ENCODE measurements at regions not wholly inside any gene's neighbourhood (a gene's known extent, or its start where the extent isn't known, plus 50 kb on each side); places are given as distances from the start of the nearest gene placed in this dataset.

DNA sequence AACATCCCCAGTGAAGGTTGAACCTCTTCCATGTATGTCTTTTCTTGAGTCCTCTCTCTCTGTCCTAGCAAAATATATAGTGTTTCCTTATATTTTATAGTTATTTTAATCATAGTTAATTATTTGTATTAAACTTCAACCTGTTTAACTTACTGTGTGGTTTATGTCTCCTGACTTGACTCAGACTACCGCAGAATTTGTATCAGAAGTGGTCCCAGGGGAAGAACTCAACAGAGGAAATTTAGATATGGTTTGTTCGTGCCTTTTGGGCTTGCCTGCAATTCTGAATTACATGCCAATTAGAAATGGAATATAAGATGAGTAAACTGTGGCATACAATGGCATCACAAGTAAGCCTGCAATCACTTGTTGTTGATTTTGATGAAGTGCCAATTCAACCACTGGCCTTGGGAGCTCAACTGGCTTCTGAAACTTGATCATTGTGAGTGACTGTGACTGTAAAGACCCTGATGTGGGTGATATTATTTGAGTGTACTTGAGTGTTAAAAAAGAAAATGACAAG, 1459.5 kb upstream of the PCDH20 start:
- TF ChIP-seq, protein P1, sequence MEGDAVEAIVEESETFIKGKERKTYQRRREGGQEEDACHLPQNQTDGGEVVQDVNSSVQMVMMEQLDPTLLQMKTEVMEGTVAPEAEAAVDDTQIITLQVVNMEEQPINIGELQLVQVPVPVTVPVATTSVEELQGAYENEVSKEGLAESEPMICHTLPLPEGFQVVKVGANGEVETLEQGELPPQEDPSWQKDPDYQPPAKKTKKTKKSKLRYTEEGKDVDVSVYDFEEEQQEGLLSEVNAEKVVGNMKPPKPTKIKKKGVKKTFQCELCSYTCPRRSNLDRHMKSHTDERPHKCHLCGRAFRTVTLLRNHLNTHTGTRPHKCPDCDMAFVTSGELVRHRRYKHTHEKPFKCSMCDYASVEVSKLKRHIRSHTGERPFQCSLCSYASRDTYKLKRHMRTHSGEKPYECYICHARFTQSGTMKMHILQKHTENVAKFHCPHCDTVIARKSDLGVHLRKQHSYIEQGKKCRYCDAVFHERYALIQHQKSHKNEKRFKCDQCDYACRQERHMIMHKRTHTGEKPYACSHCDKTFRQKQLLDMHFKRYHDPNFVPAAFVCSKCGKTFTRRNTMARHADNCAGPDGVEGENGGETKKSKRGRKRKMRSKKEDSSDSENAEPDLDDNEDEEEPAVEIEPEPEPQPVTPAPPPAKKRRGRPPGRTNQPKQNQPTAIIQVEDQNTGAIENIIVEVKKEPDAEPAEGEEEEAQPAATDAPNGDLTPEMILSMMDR (conservative IDR thresholded peaks at IDR 0.05; ENCODE audit: low read length), result no peak
- no peak for TF ChIP-seq EZH2phosphoT487 (IDR thresholded peaks at IDR 0.05; ENCODE audit: borderline replicate concordance)
- H3K9me3 ChIP-seq (ENCODE audit: insufficient read depth, low read depth, low read length), result no peaks in the 10 kb centered on the region
- H3K4me1 ChIP-seq (ENCODE audit: insufficient read depth, low read length, poor library complexity, severe bottlenecking), result no peaks in the 10 kb centered on the region
- no peaks in the 10 kb centered on the region for H3K27me3 ChIP-seq (ENCODE audit: insufficient read depth, low read length, poor library complexity, severe bottlenecking)
- H3K9me2 ChIP-seq (replicated peaks; ENCODE audit: low read depth, low read length), result no peaks in the 10 kb centered on the region
- no peak overlapping the region for H3K4me2 ChIP-seq (ENCODE audit: low read depth, low read length, poor library complexity, severe bottlenecking)
- H3K79me2 ChIP-seq (ENCODE audit: insufficient read depth, low read length), result no peaks in the 10 kb centered on the region
- no peak overlapping the region for H3K4me3 ChIP-seq (ENCODE audit: low read length, poor library complexity, severe bottlenecking)
- no peaks in the 10 kb centered on the region for H4K20me1 ChIP-seq (ENCODE audit: insufficient read depth, low read length, poor library complexity, severe bottlenecking)
- H2AFZ ChIP-seq (ENCODE audit: low read length), result no peak overlapping the region
- no peaks in the 10 kb centered on the region for H3K36me3 ChIP-seq (ENCODE audit: insufficient read depth, low read length)
- H3K9ac ChIP-seq (ENCODE audit: low read depth, low read length, poor library complexity, severe bottlenecking), result no peak overlapping the region
- no peaks in the 10 kb centered on the region for H3F3A ChIP-seq (ENCODE audit: low read depth)

DNA sequence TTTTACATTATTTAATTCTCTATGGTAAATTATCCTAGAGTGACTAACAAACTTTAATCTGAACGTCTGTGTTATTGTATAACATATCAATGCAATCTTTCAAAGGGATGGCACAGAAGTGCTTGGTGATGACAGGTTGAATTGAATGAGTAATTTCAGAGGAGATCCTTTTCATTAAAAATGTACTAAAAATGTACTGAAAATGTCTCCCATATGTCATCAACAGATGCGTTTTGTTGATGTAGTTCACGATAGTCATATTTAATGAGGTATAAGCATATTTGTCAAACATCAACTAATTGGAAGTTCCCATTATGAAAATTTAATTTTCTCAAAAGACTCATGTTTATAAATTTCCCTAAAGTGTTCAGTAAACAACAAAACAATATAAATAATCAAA, 1434.7 kb upstream of the PCDH20 start:
- no peak overlapping the region for H3K4me3 ChIP-seq (ENCODE audit: low read length, poor library complexity, severe bottlenecking)
- H3K4me2 ChIP-seq (ENCODE audit: low read depth, low read length, poor library complexity, severe bottlenecking), result no peak overlapping the region
- H4K20me1 ChIP-seq (ENCODE audit: insufficient read depth, low read length, poor library complexity, severe bottlenecking), result no peaks in the 10 kb centered on the region
- H3F3A ChIP-seq (ENCODE audit: low read depth), result no peaks in the 10 kb centered on the region
- TF ChIP-seq, protein P1 (conservative IDR thresholded peaks at IDR 0.05; ENCODE audit: low read length), result no peak
- no peak for TF ChIP-seq EZH2phosphoT487 (IDR thresholded peaks at IDR 0.05; ENCODE audit: borderline replicate concordance)
- no peaks in the 10 kb centered on the region for H3K9me2 ChIP-seq (replicated peaks; ENCODE audit: low read depth, low read length)
- H3K79me2 ChIP-seq (ENCODE audit: insufficient read depth, low read length), result no peaks in the 10 kb centered on the region
- no peak overlapping the region for H2AFZ ChIP-seq (ENCODE audit: low read length)
- no peak overlapping the region for H3K9ac ChIP-seq (ENCODE audit: low read depth, low read length, poor library complexity, severe bottlenecking)
- no peaks in the 10 kb centered on the region for H3K4me1 ChIP-seq (ENCODE audit: insufficient read depth, low read length, poor library complexity, severe bottlenecking)
- no peaks in the 10 kb centered on the region for H3K27me3 ChIP-seq (ENCODE audit: insufficient read depth, low read length, poor library complexity, severe bottlenecking)
- H3K36me3 ChIP-seq (ENCODE audit: insufficient read depth, low read length), result no peaks in the 10 kb centered on the region
- no peaks in the 10 kb centered on the region for H3K9me3 ChIP-seq (ENCODE audit: insufficient read depth, low read depth, low read length)

DNA sequence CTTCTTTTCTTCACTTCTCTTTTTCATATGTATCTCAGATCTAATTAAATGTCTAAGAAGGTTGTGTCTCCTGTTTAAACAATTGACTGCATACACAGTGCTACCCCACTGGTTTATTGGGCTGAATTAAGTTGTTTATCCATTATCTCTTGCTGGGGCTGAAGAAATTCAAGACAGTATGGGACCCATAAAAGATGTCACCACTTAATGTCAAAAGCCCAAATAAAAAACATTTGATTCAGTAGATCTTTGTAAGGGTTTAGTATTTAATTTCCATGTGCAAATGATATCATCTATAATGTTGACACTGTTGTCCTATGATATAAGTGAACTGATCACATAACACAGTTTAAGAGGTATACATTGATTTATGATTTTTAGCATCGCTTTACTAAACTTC, 1431.9 kb upstream of the PCDH20 start:
- Histone ChIP-seq H3K27me3 (ENCODE audit: insufficient read depth, low read length, poor library complexity, severe bottlenecking) (no peaks in the 10 kb centered on the region), H4K20me1 (ENCODE audit: insufficient read depth, low read length, poor library complexity, severe bottlenecking) (no peaks in the 10 kb centered on the region), H3K9ac (ENCODE audit: low read depth, low read length, poor library complexity, severe bottlenecking) (no peak overlapping the region), H3K4me1 (ENCODE audit: insufficient read depth, low read length, poor library complexity, severe bottlenecking) (no peaks in the 10 kb centered on the region), H3K9me2 (replicated peaks; ENCODE audit: low read depth, low read length) (no peaks in the 10 kb centered on the region), H3K4me3 (ENCODE audit: low read length, poor library complexity, severe bottlenecking) (no peak overlapping the region), H2AFZ (ENCODE audit: low read length) (no peak overlapping the region), H3K79me2 (ENCODE audit: insufficient read depth, low read length) (no peaks in the 10 kb centered on the region), H3F3A (ENCODE audit: low read depth) (no peaks in the 10 kb centered on the region), H3K4me2 (ENCODE audit: low read depth, low read length, poor library complexity, severe bottlenecking) (no peak overlapping the region), H3K9me3 (ENCODE audit: insufficient read depth, low read depth, low read length) (no peaks in the 10 kb centered on the region), H3K36me3 (ENCODE audit: insufficient read depth, low read length) (no peaks in the 10 kb centered on the region)
- TF ChIP-seq, protein P1 (conservative IDR thresholded peaks at IDR 0.05; ENCODE audit: low read length), result no peak
- no peak for TF ChIP-seq EZH2phosphoT487 (IDR thresholded peaks at IDR 0.05; ENCODE audit: borderline replicate concordance)

All from Loucy (cell line).